SK-N-SH treated with all-trans-retinoic acid at 6 μM for 48 hours (cell line): ENCODE measurements at regions not wholly inside any gene's neighbourhood (a gene's known extent, or its start where the extent isn't known, plus 50 kb on each side); places are given as distances from the start of the nearest gene placed in this dataset.

ENCODE experiments used
- ATAC-seq: fragments of 200-7000 bp; cut with Tn5 transposase; 3 replicates; pipeline ENCODE4 v1.9.1; 2020; ENCODE audit warnings: mild to moderate bottlenecking, moderate library complexity
- ISL1 ChIP-seq: fragments of 250-450 bp; sonication (Bioruptor Pico); IDR thresholded peaks from 2 replicates; pipeline ENCODE4 v2.1.2; 2022; ENCODE audit warnings: mild to moderate bottlenecking, moderate library complexity
- POU6F1 ChIP-seq: fragments of 250-450 bp; sonication (Bioruptor Pico); IDR thresholded peaks from 2 replicates; pipeline ENCODE4 v1.8.0; 2021; ENCODE audit warnings: low read depth, mild to moderate bottlenecking, moderate library complexity, borderline replicate concordance
- PPARA ChIP-seq: fragments of 250-450 bp; sonication (Bioruptor Pico); IDR thresholded peaks from 2 replicates; pipeline ENCODE4 v1.5.0; 2020; ENCODE audit warnings: mild to moderate bottlenecking, borderline replicate concordance
- TCF4 ChIP-seq: fragments of 250-450 bp; sonication (Bioruptor Pico); IDR thresholded peaks from 2 replicates; pipeline ENCODE4 v1.8.0; 2021; ENCODE audit warnings: mild to moderate bottlenecking, moderate library complexity, borderline replicate concordance
- ZNF565 ChIP-seq: fragments of 450-650 bp; formaldehyde crosslinking; conservative IDR thresholded peaks from 2 replicates; pipeline ENCODE4 v1.5.0; 2020; ENCODE audit warnings: low read depth, mild to moderate bottlenecking, moderate library complexity
- ZNF70 ChIP-seq: fragments of 450-650 bp; formaldehyde crosslinking; IDR thresholded peaks from 2 replicates; pipeline ENCODE4 v1.5.0; 2020; ENCODE audit warnings: mild to moderate bottlenecking, moderate library complexity

GRCh38 chr10:77687621-77688020 lies 50.0 kb upstream of the KCNMA1 start:
- TF ChIP-seq ISL1 (no peak), TCF4 (CRISPR knock-in tag) (no peak), ZNF70 (CRISPR knock-in tag) (no peak), ZNF565 (no peak), PPARA (CRISPR knock-in tag) (no peak), POU6F1 (no peak)
- no peak for ATAC-seq
